MM.1S (cell line): ENCODE measurements at regions not wholly inside any gene's neighbourhood (a gene's known extent, or its start where the extent isn't known, plus 50 kb on each side); places are given as distances from the start of the nearest gene placed in this dataset.

Experiments
- EZH2phosphoT487 ChIP-seq: fragments of 300-600 bp; sonication (generic); IDR thresholded peaks from 2 replicates; pipeline ENCODE4 v1.6.1; 2018; ENCODE audit warnings: antibody characterized with exemption, low read length
- TF ChIP-seq, protein P1 (sequence below): fragments of 300-600 bp; sonication (generic); IDR thresholded peaks from 2 replicates; pipeline ENCODE4 v1.5.1; 2016; ENCODE audit warnings: antibody characterized with exemption, low read length, mixed read lengths

DNA sequence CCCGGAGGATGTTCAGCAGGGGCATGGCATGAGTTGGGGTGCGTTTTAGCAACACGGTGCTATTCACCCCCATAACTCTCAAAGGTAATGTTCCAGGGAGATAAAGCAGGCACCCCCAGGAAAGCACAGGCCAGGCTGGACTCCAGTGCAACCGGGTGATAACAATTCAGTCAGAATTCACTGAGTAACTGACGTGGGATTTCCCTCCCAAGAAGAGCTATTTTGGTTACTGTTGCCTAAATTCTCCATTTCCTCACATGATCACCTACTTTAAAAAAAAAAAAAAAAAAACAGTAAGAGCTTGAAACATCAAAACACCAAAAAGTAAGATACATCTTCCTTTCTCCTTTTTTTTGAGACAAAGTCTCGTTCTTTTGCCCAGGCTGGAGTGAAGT, 137.6 kb upstream of the WWC1 start:
- TF ChIP-seq, protein P1, sequence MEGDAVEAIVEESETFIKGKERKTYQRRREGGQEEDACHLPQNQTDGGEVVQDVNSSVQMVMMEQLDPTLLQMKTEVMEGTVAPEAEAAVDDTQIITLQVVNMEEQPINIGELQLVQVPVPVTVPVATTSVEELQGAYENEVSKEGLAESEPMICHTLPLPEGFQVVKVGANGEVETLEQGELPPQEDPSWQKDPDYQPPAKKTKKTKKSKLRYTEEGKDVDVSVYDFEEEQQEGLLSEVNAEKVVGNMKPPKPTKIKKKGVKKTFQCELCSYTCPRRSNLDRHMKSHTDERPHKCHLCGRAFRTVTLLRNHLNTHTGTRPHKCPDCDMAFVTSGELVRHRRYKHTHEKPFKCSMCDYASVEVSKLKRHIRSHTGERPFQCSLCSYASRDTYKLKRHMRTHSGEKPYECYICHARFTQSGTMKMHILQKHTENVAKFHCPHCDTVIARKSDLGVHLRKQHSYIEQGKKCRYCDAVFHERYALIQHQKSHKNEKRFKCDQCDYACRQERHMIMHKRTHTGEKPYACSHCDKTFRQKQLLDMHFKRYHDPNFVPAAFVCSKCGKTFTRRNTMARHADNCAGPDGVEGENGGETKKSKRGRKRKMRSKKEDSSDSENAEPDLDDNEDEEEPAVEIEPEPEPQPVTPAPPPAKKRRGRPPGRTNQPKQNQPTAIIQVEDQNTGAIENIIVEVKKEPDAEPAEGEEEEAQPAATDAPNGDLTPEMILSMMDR, result no peak
- TF ChIP-seq EZH2phosphoT487, result no peak
